ENCODE measurements at regions not wholly inside any gene's neighbourhood (a gene's known extent, or its start where the extent isn't known, plus 50 kb on each side); places are given as distances from the start of the nearest gene placed in this dataset.

DNA sequence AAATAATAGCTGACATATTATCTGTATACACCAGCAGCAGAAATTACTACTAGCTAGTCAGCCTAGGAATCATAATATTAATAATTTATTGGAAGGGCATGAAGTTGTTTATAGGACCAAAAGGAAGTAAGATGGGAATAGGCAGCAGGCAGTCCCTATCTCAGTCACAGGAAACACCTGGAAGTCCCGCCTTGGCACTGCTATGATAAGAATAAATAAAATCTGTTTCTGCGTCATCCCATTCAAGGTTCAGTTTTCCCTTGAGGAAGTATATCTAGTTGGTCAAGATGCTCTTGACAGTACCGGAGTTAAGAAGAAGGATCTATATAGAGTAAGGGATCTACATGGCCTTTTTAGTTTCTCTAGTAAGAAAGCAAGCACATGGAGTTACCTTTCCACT is 830.8 kb downstream of the DIAPH3 start:
- no peak for DNase-seq (ENCODE audit: low read depth in 1 of 2, low spot score in 1 of 2)

- DNase-seq (ENCODE audit: low read depth in 1 of 2, low spot score in 1 of 2) = no peak
Measured at GRCh38 chr13:59337070-59337469, 826.7 kb downstream of the DIAPH3 start.

GRCh38 chr13:59340151-59340550 is 823.6 kb downstream of the DIAPH3 start:
- no peak for DNase-seq (ENCODE audit: low read depth in 1 of 2, low spot score in 1 of 2)

DNA sequence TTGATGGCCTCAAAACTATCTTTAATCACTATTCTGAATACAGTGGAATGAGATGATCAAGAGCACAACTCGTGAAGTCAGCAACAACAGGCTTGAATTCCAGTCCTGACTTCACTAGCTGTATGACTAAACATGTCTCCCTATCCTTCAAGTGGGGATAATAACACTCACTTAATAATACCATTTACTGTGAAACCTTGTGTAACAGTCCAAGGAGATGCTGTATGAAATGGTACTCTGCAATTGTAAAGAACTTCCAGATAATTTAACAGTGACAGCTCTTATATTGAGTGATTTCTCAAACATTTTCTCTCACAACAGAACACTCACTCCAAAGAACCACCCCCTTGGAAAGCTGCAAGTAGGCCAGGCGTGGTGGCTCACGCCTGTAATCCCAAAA is 823.1 kb downstream of the DIAPH3 start:
- no peak for DNase-seq (ENCODE audit: low read depth in 1 of 2, low spot score in 1 of 2)

DNA sequence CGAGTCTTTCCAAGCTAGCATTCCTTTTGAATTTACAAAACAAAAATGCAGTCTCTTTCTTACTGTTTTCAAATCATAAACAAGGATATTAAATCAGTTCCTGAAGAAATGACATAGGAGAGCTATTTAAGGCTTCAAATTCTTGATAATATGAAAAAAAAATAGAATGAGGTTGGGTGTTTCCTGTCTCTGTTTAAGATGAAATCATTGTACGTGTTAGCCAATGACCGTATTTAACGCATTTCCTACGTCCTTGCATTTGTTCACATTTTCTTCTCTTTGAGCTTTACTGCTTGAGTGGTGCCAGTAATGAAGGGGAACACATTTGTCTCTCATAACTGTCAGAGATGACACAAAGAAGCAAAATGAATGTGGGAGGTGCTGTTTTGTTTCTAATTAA is 821.3 kb downstream of the DIAPH3 start:
- no peak for DNase-seq (ENCODE audit: low read depth in 1 of 2, low spot score in 1 of 2)

- no peak for DNase-seq (ENCODE audit: low read depth in 1 of 2, low spot score in 1 of 2)
Measured at GRCh38 chr13:59343132-59343531, 820.6 kb downstream of the DIAPH3 start.

DNA sequence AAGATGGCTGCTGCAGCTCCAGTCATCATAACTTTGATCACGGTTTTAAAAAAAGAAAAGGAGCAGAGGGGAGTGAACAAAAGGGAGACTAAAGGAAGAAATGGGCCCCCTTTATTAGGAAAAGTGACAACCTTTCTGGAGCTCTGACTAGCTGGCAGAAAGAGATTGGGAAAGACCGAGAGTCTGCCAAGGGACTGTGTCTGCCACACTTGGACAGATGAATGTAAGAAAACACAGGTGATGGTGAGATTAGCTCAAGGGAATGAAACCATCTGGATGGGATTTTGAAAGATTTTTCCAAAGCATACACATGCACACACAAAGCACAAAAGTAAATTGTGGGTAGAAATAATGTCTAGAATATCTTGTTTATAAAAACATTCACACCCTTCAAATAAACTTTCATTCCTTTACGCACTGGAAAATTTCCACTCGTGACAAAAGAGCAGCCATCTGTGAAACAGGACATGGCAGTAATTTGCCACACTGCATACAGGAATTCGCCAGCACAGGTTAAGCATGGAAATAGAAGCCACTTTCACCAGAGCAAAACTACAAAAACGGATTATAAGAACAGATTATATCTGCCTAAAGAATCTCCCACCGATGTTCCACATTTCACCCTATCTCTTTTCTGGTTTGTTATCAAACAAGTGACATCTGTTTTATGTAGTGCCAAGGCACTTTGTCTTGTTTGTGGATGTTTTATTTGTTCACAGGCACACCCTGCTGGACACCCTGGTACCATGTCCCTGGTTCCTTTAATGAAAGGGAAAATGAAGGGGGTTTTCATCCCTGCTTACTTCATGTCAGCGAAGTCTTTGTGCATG is 819.5 kb downstream of the DIAPH3 start:
- DNase-seq (ENCODE audit: low read depth in 1 of 2, low spot score in 1 of 2) = no peak

- DNase-seq (ENCODE audit: low read depth in 1 of 2, low spot score in 1 of 2) = no peak
Measured at GRCh38 chr13:59345311-59345710, 818.4 kb downstream of the DIAPH3 start.

GRCh38 chr13:59346999-59347723 is 816.6 kb downstream of the DIAPH3 start:
- no peak for DNase-seq (ENCODE audit: low read depth in 1 of 2, low spot score in 1 of 2)

DNA sequence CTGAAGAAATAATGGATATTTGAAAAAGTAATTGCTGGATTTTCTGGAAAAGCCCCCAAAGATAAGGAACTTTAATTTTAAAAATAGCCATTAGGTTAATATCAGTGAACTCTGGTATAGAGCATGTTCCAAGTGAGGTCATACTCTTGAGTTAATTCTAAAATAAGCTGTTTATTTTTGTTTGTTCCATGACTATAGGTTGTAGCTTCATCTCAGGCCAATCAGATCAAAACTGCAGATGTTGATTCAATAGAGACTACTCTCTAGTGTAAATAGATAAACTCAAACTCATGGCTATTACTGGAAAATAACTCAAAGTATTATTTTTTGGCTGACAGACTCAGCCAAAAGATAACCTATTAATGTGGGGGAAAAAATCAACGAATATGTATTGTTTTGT is 815.1 kb downstream of the DIAPH3 start:
- DNase-seq (ENCODE audit: low read depth in 1 of 2, low spot score in 1 of 2) = no peak

- no peak for DNase-seq (ENCODE audit: low read depth in 1 of 2, low spot score in 1 of 2)
Measured at GRCh38 chr13:59352600-59352999, 811.1 kb downstream of the DIAPH3 start.

GRCh38 chr13:59354665-59355369 is 808.9 kb downstream of the DIAPH3 start:
- no peak for DNase-seq (ENCODE audit: low read depth in 1 of 2, low spot score in 1 of 2)

DNA sequence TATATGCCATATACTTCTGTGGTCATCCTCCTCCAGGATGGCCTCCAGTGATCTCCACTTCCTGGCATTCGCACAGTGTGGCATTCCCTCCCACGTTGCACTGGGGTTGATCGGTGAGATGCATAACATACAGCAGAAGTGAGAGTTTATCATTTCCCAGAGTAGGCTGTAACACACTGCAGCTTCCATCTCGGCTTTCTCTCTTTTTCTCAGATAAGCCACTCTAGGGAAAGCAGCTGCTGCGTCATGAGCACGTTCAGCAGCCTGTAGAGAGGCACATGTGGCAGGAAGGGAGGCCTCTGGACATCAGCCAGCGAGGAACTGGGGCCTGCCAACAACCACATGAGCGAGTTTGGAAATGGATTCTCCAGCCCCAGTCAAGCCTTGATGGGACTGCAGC is 807.1 kb downstream of the DIAPH3 start:
- no peak for DNase-seq (ENCODE audit: low read depth in 1 of 2, low spot score in 1 of 2)

DNA sequence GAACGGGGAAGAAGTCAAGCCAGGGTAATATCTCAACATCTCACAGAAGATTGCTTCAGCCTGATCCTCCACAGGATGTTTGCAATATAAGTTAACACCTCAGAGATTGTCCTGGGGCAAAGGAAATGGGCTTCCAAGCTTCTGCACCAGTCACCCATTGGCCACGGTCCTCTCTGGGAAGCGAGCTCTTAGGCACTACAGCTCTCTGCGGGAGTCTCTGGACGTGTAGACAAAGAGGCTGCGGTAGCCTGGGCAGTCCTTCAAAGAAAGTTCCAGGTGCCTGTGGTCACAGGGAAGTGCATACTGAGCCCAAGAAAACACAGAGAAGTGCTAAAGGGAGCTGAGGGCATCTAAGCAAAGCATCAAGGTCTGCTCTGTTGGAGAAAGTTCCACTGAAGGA is 805.7 kb downstream of the DIAPH3 start:
- DNase-seq (ENCODE audit: low read depth in 1 of 2, low spot score in 1 of 2) = no peak

DNA sequence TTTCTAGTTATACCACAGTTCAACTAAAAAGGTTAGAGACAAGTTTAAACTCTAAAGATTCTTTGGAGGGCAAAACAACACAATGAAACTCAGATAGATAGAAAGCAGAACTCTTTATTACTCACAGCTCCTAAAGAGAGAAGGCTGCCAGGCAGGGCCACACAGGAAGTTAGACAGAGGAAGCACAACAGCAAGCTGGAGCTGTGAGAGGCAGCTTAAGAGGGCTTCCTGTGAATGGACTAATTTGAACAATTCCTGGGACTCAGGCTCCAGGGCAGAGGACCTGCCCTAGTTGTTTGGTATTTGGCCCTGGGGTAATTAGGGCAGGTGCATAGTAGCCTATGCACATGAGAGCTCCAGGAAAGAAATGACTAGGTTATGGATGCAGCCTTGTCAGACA is 803.6 kb downstream of the DIAPH3 start:
- no peak for DNase-seq (ENCODE audit: low read depth in 1 of 2, low spot score in 1 of 2)

- DNase-seq (ENCODE audit: low read depth in 1 of 2, low spot score in 1 of 2) = no peak
Measured at GRCh38 chr13:59360916-59361315, 802.8 kb downstream of the DIAPH3 start.

- DNase-seq (ENCODE audit: low read depth in 1 of 2, low spot score in 1 of 2) = no peak
Measured at GRCh38 chr13:59363313-59363712, 800.4 kb downstream of the DIAPH3 start.

GRCh38 chr13:59363947-59364346 is 799.8 kb downstream of the DIAPH3 start:
- no peak for DNase-seq (ENCODE audit: low read depth in 1 of 2, low spot score in 1 of 2)

DNA sequence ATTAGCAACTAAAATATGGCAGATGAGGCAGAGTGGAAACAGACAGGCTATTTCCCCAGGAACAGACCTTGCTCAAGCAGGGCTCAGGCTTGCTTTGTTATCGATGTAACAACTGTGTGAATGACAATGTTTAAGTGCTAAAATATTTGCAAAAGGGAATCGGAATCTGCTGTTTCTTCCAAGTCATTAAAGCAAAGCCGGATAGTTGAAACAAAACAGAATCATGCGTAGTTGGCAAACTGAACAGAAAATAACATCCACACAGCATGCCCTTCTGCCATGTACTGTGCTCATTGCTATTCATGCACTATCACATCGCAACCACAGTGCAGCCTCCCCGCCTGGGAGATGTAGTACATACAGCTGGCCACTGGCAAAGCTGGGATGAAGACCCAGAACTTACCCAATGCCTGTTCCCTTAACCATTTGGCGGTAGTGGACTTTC is 799.1 kb downstream of the DIAPH3 start:
- no peak for DNase-seq (ENCODE audit: low read depth in 1 of 2, low spot score in 1 of 2)

DNA sequence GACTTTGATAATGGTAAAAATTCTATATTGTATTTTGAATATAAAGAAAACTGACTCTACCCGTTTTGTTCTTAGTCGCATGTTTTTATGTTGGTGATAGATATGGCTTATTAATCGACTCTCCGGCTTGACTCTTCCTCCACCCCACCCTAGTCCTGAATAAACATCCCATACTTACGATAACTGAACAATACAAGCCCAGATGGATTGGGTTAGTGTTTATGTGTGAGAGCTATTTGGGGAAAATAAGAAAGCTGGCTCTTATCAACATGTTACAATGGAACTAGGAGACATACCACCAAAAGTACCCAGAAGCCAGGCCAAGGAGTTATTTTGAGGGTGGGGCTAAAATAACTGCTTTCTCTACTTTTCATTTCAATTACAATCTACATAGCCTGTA is 796.3 kb downstream of the DIAPH3 start:
- DNase-seq (ENCODE audit: low read depth in 1 of 2, low spot score in 1 of 2) = no peak

DNA sequence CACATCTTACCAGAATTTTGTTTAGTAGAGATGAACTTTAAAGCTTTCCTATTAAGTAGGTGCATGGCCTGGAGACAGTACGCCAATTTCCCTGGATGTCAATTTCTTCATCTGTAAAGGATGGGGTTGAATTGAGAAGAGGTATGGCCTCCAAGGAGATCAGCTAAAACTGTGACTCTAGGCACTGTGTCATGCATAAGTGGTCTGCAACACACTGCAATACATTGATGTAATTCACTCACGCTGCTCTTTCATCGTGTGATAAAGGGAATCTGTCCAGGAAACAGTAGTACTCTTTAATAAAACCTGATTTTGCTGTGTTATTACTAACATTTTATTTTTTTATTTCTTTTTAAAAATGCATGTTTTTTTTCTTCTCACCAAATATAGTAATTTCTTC is 795.8 kb downstream of the DIAPH3 start:
- DNase-seq (ENCODE audit: low read depth in 1 of 2, low spot score in 1 of 2) = no peak

GRCh38 chr13:59368693-59369092 is 795.0 kb downstream of the DIAPH3 start:
- DNase-seq (ENCODE audit: low read depth in 1 of 2, low spot score in 1 of 2) = no peak
